AG20443 (cell line): ENCODE measurements at regions not wholly inside any gene's neighbourhood (a gene's known extent, or its start where the extent isn't known, plus 50 kb on each side); places are given as distances from the start of the nearest gene placed in this dataset.
A peak's percentile ranks its signal among the peaks of the same experiment; 100 is the strongest.

Experiments
- DNase-seq: peaks from one replicate; pipeline ENCODE4 v3.0.0; 2012; ENCODE audit warnings: low spot score, mixed read lengths

DNA sequence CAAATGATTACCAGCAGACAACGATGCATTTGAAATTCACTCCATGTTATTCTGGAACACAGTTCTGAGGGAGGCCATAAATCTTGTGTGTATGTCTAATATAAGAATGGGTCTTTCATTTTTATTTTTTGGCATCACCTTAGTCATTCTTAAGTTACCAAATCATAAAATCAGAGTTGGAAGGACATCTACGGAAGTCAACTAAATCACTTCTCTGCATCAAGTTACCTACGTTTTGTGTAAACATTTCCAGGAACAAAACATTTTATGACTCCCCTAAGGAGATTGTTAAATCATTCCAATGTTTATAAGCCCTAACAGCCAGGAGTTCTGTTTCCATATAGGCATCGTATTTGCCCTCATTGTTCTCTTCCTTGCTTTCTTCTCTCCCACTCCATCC is 378.2 kb downstream of the FAM170A start:
- DNase-seq: no peak

DNA sequence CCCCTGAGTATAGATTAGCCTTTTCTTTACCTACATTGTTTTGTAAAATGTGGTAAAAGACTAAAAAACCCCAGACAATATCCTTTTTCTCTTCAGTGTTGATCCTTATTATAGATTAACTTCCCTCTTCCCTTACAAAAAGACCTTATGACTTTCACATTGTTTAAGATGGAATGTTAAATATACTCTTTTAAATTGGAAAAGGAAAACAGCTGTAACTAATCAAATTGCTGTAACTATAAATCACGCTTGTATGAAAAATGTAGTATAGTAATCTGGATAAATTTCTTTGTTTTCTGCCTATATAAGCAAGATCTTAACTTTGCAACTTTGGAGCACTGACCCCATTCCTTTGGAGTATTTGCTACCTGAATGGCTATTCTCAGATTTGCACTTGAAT is 383.1 kb downstream of the FAM170A start:
- DNase-seq: no peak

DNA sequence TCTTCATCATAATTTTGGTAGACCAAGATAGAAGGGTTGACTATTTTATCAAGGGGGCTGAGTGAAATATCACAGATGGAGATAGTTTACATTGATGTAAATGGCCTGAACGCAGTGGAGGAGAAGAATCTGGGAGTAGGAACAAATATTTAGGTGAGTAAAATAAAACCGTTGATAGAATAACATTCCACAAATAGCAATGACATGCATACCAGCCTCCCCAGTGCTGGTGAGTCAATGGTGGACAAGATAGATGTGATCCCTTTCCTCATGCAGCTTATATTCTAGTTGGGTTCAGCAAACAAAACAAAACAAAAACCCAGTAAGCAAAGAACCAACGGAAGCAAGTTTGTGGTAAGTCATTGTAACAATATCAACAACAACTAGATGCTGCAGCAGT is 385.2 kb downstream of the FAM170A start:
- no peak for DNase-seq

DNA sequence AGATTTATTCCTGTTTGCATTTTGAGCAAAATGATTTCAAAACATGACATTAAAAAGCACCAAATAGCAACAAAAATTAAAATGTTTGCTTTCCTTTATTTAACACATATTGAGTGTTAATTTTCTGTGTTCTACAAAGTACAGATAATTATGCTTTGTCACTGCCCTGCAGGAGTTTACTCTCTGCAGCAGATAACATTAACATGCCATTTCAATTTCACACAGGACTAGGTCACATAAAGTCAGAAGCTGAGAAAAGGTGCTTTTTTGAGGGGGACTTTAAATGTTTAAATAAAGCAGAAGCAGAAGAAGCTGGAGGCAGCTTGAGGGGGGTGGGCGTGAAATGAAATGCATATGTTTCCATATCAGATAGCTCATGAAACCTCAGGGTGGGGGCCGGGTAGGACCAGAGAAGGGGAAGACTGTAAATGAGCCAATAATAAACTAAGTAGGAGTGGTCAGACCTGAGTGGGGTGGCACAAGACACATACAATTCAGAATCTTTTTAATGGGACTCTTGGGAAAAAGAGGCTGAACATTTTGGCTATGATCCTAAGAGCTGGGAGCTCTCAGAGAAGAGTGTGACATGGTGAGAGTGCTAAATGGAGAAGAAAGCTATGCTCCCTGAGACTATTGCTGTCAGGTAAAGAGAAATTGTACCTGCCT is 387.5 kb downstream of the FAM170A start:
- DNase-seq: no peak

DNA sequence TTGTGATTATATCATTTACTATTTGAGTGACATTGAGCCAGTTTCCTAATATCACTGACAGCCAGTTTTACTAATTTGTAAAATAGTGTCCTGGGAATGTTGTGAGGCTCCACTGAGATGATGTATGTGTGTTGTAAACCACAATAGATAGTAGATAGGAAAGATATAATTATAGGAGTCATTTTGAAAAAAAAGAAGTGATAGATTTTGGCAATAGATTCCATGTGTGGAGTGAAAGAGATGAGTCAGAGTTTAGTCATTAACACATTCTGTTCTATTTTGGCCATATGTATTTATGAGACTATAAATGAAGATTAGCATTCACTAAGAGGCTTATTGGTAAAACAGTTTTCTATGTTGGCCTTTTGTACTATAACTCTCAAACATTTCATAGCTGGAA is 388.2 kb downstream of the FAM170A start:
- peak; percentile 9 for DNase-seq

DNA sequence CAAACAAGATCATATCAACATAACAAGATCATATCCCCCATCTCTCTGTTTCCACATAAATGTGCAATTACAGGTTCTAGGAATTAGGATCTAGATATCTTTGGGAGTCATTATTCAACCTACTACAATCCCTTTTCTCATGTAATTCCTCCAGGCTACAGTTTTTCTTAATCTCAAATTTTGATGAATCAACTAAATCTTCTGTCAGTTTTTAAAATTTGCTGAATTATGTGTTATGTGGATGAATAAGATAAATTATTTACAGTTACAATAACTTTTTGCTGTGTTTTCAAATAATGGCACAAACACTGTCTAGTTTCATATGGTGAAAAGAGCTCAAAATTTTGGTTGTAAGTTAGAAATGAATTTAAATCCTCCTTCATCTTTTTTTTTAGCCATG is 405.8 kb downstream of the FAM170A start:
- DNase-seq: no peak

DNA sequence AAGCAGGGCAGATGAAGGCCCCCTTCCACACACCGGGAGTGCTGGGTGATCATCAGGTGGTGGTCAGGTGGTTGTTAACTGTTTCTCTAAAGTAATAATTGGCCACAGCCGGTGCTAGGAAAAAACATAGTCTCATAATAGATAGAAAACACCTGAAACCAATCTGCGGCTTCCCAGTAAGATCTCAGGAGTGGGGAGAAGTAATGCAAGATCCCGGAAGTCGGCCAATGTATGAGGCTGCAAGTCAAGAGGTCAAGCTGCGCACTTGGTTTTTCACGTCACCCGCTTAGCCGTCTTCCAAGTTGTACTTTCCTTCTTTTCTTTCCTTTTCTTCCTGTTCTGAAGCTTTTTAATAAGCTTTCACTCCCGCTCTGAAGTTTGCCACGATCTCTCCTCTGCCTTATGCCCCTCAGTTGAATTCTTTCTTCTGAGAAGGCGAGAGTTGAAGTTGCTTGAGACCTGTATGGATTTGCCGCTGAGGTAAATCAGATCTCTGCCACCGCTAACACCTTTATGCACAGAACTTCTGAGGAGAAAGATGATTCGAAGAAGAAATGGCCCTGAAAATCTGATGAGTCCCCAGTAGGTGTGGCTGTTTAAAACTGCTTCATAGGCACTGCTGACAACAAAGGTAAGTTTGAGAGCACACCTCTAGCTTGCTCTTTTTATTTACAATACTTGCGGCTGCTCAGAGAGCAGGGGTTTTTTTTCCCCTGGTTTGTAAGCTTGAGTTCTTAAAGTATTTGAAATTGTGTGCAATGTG is 406.6 kb downstream of the FAM170A start:
- no peak for DNase-seq

DNA sequence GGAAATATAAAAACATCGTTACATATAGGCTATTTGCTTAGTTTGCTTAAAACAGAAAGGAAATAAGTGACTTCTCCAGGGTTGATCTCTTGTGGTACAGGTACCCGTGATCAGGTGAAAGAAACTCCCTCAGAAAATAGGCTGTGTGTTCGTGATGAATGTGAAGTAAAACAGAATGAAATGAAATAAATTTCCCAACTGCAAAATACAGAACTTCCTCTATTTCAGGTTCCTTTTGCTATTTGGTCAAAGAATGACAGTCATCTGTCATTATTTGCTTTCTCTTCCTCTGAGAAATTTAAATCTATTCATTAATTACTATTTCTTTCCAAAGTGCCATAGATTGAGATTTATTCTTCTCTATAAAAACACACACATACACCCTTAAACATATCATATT is 408.1 kb downstream of the FAM170A start:
- no peak for DNase-seq

DNA sequence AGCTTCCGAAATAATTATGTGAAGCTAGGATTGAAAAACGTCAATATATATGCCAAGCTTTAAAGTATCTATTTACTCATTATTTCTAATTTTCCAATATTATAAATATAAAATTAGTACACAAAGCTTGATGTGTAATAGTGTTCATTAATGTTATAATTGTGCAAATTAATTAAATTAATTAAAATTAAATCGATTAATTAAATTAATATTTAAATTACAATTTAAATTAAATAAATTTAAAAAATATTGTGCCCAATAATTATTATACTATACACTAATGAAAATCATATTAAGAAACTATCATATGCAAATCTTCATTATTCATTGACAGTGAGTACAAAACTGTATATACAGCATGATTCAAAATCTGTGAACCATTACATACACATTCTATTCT is 409.8 kb downstream of the FAM170A start:
- DNase-seq: no peak

DNA sequence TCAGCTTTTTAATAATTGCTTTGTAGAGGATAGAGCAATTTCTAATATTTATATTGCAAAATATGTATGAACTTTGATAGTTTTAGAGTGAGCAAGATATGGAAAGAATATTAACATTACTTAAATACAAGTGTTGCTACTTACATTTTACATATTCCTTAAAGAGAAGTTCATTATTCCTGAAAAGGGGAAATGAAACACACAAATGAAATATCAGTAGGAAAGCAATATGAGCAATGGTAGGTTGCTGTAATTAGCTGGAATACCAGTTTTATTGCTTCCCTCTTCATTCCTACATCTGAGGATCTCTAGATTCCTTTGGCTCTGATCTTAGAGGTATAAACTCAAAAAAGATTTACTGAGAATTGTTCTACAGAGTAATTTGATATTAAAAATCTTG is 414.1 kb downstream of the FAM170A start:
- DNase-seq: no peak

DNA sequence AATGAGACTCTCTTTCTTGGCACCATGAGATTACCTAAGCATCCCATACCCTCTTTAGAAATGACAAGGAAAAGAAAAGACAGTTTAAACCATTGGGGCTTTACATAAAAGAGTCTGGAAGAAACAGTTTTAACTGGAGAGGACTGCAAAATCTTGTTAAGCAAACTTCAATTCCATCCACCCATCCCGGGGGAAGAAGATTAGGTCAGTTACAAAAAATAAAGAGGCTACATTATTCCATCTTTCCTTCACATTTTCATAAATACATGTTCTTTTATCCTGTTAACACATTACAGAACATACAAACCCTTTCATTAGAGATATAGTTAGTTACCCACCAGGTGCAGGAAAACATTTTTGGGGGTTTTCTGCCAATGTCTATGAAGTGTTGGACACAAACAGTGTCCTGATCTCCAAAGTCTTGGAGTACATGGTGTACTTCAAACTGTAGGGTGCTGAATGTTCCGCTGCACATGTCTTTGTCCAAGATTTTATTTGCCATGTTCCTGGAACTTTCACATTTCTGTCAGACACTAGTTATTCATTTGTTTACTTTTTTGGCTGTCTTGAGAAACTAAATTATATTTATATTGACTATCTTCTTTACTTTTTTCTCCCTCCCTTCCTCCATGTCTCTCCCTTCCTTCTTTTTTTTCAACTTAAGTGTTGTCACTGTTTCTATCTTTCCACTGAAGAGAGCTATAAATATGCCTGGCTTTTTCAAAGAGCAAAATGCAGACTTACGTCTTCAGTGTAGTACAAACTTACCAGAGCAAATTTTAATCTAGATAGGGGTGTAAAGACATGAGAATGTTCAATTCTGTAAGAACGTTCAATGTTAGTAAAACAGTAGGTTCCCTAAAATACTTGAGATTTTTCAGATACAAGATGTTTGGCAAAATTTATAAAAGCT is 410.9 kb upstream of the PRR16 start:
- DNase-seq: no peak

DNA sequence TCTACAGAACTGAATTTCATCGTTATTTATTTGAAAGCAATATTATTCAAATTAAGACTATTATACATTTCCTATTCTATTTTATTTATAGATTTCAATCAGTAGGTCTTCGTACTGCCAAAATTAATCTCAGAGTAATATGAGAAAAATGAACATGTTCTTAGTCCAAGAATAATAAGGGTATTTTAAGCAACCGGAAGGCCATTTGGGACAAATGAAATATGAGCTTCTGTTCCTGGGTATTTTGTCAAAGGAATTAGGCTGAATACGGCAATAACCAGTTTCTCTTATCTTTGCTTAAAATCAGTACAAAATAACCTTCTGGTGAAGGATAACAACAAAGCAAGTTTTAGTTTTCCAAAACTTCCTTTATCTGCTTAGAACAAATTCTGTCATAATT is 410.3 kb upstream of the PRR16 start:
- no peak for DNase-seq

DNA sequence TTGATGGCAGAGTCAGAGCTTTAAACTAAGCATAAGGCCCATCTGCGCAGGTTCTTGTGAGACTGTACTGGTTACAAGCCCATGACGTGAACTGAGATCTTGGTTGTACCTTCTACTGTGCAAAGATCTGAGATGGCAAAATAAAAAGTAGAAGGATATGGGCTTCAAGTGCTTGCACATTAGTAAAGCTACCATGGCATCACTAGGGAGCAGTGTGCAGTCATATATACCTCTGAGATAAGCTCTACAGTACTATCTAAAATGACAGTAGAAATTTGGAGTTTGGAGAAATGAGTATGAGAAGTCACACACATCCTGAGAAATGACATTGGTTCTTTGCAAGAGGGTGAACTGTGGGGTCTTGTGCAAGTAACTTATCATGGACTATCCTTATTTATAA is 408.2 kb upstream of the PRR16 start:
- DNase-seq: peak; percentile 48

DNA sequence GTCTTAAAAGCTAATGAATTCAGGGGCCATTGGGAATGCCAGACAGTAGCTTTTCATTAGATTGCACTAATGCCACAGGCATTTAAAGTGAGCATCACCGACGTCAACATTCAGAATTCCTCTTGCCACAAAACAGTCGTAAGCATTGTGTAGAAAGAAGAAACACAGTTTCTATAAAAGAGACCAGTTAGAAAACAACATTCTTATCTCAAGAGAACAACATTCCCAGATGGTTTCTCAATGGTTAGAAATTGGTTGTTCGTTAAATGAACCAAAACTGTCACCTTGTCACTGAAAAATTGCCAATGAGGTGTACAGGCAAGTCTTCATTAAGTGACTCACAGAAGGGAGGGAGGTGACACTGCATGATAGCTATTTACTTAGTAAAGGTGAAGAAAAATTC is 401.6 kb upstream of the PRR16 start:
- peak; percentile 22 for DNase-seq

DNA sequence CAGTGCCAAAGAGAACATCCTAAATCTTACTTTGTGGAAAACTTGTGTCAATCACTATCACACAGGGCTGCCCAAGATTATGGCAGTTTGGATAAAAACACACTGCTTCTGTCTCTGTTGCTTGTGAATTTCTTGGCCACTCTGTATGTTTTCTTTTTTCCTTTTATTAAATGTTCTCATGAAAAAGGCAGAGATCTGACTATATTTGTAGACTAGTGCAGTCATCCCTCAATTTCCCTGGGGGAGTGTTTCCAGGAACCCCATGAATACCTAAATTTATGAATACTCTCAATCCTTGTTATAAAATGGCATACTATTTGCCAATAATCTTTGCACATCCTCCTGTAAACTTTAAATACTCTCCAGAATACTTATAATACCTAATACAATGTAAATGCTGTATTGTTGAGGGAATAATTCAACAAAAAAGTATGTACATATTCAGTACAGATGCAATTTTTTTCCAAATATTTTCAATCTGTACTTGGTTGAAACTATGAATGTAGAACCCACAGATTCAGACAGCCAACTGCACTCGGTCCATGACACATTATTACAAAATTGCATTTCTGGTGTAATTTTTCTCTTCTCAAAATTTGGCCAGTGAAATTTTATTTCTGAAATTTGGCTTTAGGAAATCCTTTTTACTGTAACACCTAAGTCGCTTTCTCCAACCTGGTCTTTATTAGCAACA is 391.9 kb upstream of the PRR16 start:
- DNase-seq: no peak

DNA sequence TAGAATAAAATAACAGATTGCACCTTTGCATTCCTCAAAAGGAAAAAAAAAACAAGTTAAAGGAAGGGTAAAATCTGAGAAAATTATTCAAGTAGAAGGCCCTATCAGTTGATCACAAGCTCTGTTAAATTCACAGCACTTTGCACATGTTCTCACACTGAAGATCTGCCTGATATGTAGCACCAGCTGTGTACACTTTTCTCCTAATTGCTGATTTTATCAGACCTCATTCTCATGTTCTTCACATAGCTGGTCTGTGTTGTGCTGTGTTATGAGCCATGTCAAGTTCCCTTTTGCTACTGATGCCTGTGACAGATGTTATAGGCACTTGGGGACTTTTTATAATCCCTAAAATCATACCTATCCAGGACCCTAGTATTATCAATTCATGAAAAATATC is 390.4 kb upstream of the PRR16 start:
- DNase-seq: no peak

DNA sequence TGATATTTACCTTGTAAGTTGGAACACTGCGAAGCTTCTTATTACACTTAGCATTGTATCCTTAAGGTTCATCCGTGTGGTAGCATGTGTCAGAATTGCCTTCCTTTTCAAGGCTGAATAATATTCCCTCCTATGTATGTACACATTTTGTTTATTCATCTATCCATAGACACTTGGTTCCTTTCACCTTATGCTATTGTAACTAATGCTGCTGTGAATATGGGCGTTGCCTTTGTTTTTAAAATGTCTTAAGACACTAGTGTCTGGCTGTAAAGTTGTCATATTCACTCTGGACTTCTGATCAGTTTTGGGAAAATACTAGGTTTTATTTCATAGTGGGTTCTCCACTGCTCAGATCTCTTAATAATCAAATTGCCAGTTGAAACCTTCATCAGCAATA is 383.3 kb upstream of the PRR16 start:
- DNase-seq: no peak

DNA sequence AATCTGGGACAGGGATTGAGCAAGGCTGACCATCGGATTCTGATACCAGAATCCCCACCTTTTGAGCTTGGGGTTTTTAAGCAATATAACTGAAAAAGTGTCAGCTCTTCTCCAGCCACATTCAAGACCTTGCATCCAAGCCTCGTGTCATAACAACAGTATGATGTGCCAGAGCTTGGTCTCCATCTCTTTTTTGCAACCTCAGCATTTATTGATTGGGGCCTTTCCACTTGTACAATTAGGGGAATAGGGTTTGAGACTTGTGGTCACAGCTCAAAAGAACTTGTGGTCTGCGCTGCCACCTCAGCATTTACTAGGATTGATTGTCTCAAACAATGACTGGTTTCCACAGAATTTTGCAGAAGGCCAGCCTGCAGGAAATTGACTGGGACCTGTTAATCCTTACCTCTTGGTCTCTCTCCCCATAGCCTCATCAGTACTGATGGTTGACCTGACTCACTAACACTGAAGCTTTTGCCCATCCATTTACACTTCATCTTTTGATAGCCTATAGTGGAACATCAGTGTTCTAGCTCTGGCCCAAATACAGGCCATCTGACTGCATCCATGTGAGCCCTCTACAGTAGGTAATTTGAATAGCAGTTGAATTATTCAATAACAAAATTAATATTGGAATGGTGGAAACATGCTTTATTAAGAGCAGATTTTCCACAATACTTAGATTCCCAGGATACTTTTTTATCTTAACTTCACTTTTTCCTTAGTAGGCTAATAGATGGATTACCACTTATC is 381.6 kb upstream of the PRR16 start:
- no peak for DNase-seq

DNA sequence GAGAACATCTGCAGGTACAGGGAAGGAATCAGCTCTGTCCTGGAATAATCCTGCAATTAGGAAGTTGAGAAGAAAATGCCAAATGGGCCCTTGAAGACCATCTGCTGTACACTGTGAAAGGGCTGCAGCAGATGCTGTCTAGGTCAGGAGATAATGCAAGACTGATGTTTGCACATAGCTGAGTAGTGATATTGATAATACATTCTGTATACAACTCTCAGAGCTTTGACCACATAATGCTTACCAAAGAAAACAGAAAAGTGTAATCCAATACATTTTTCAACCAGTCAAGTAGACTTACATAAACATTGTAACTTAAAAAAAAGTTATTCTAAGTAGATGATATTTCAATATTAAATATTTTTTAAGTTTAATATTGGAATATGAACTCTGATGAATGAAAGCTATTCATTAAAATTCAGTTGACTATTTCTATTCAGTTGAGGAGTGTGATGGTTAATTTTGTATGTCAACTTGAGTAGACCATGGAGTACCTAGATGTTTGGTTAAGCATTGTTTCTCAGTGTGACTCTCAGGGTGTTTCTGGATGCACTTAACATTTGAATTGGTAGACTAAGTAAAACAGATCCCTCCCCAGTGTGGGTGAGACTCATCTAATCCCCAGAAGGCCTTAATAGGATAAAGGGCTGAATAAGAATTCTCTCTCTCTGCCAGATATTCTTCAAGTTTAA is 380.1 kb upstream of the PRR16 start:
- no peak for DNase-seq

DNA sequence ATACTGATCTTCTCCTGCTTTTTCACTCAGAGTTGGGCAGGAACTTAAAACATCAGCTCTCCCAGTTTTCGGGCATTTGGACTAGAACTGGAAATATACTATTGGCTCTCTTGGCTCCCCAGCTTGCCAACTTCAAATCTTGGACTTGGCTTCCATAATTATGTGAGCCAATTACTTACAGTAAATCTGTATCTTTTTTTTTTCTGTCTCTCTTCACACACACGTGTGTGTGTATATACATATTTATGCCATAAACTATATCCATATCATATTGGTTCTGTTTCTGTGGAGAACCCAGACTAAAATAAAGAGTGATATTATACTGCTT is 379.6 kb upstream of the PRR16 start:
- no peak for DNase-seq

DNA sequence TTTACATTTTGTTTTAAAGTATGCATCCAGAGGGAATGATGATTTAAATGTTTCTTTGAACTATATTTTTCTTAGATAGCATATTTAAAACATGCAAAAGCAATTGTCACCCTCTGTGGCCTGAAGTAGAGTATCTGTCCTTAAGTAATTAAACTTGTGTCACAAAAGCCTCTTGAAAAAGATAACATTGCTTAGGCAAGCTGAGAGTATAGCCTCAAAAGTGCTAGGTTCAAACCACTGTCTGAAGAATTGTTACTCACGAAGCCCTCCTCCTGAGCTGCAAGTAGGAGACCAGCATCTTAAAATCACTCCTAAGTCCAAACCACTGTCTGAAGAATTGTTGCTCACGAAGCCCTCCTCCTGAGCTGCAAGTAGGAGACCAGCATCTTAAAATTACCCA is 378.0 kb upstream of the PRR16 start:
- no peak for DNase-seq
